ENCODE measurements at regions not wholly inside any gene's neighbourhood (a gene's known extent, or its start where the extent isn't known, plus 50 kb on each side); places are given as distances from the start of the nearest gene placed in this dataset.

DNA sequence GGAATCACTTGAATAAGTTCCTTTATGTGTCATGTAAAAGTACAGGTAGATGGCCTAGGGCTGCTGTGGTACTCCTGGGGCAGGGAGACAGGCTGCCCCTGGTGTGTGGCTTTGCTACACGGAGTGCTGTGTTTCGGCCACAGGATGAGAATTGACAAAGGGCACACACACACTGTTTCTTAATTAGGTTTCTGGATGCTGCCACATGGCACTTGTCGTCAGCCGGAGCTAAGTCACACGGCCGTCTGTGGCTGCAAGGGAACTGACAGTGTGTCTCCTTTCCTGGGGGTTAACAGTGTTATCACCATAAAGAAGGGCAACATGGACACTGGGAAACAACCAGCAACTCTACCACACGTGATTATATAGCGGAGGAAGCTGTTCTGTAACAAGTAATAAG is 55.7 kb upstream of the CREB5 start:
- POLR2A ChIA-PET (ENCODE audit: unreplicated experiment), result no interaction called here

More for the DNA sequence above, 55.7 kb upstream of the CREB5 start:
- H4K8ac ChIP-seq (ENCODE audit: low read depth in 2 of 2, low read length in 2 of 2), result 0 out of 4 replicates have a peak overlapping the region, but pooled peaks have one; percentile 3 to 25
- no peak overlapping the region for H3K56ac ChIP-seq (ENCODE audit: extremely low read depth, insufficient read depth, low read length)
- H4K91ac ChIP-seq (ENCODE audit: insufficient read depth, low read depth, low read length), result peak overlapping the region; percentile 48
- H4K5ac ChIP-seq (ENCODE audit: low read depth, low read length), result peak overlapping the region; percentile 77
- peak overlapping the region; percentile 79; the same call in 1 of the 2 replicates for H2AK5ac ChIP-seq (ENCODE audit: low read depth, low read length)
- peak overlapping the region; percentile 70; the same call in 2 of the 3 replicates for H2BK15ac ChIP-seq (ENCODE audit: low read depth, low read length)
- in situ Hi-C loops (cut with MboI; ENCODE audit: low sequenced_read_pairs), result no loop called here
- no peaks in the 10 kb centered on the region for H3K79me1 ChIP-seq (ENCODE audit: low read depth in 1 of 2, low read length in 2 of 2)
- H2BK120ac ChIP-seq (ENCODE audit: low read depth, low read length), result peak overlapping the region; percentile 5; the same call in 1 of the 2 replicates
- no TSS peak for BruUV-seq (replicated peaks)
- intact Hi-C loops (cut with micrococcal nuclease), result no loop called here
- H3K27me3 ChIP-seq (ENCODE audit: control insufficient read depth, insufficient read depth, low read length), result no peaks in the 10 kb centered on the region; the same call in 1 of the 2 replicates
- no peak overlapping the region for H3K4me3 ChIP-seq (ENCODE audit: insufficient read depth, low read depth, low read length)
- no peak overlapping the region for H3K23ac ChIP-seq (ENCODE audit: low read depth, low read length)
- CTCF ChIA-PET, result interaction anchor here (0.5 kb wide), 1 partner anchor 1646 kb away, joined by 5 read pairs; no protein-coding TSS in a partner anchor
- TF ChIP-seq POLR2A (IDR thresholded peaks at IDR 0.05; ENCODE audit: low read depth, low read length) (no peak), SMC3 (IDR thresholded peaks at IDR 0.05; ENCODE audit: low read depth, low read length) (no peak), MXI1 (IDR thresholded peaks at IDR 0.05; ENCODE audit: borderline replicate concordance, low read depth, low read length) (no peak), MAZ (IDR thresholded peaks at IDR 0.05; ENCODE audit: borderline replicate concordance, low read depth, low read length) (no peak), RAD21 (IDR thresholded peaks at IDR 0.05; ENCODE audit: low read length) (no peak), CHD1 (IDR thresholded peaks at IDR 0.05; ENCODE audit: low read depth, low read length) (no peak), CEBPB (IDR thresholded peaks at IDR 0.05; ENCODE audit: low read depth, low read length) (no peak), FOS (IDR thresholded peaks at IDR 0.05; ENCODE audit: low read depth, low read length) (no peak), MAFK (IDR thresholded peaks at IDR 0.05; ENCODE audit: low read depth, low read length) (no peak), RCOR1 (IDR thresholded peaks at IDR 0.05; ENCODE audit: insufficient replicate concordance, low read length) (no peak), NFE2L2 (IDR thresholded peaks at IDR 0.05; ENCODE audit: low read depth, low read length) (no peak), RFX5 (IDR thresholded peaks at IDR 0.05; ENCODE audit: low read depth, low read length) (no peak), BHLHE40 (IDR thresholded peaks at IDR 0.05; ENCODE audit: low read depth, low read length) (no peak)
- TF ChIP-seq, protein P1, sequence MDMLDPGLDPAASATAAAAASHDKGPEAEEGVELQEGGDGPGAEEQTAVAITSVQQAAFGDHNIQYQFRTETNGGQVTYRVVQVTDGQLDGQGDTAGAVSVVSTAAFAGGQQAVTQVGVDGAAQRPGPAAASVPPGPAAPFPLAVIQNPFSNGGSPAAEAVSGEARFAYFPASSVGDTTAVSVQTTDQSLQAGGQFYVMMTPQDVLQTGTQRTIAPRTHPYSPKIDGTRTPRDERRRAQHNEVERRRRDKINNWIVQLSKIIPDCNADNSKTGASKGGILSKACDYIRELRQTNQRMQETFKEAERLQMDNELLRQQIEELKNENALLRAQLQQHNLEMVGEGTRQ (IDR thresholded peaks at IDR 0.05; ENCODE audit: low read depth, low read length), result no peak
- TF ChIP-seq, protein P2, sequence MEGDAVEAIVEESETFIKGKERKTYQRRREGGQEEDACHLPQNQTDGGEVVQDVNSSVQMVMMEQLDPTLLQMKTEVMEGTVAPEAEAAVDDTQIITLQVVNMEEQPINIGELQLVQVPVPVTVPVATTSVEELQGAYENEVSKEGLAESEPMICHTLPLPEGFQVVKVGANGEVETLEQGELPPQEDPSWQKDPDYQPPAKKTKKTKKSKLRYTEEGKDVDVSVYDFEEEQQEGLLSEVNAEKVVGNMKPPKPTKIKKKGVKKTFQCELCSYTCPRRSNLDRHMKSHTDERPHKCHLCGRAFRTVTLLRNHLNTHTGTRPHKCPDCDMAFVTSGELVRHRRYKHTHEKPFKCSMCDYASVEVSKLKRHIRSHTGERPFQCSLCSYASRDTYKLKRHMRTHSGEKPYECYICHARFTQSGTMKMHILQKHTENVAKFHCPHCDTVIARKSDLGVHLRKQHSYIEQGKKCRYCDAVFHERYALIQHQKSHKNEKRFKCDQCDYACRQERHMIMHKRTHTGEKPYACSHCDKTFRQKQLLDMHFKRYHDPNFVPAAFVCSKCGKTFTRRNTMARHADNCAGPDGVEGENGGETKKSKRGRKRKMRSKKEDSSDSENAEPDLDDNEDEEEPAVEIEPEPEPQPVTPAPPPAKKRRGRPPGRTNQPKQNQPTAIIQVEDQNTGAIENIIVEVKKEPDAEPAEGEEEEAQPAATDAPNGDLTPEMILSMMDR (conservative IDR thresholded peaks at IDR 0.05; ENCODE audit: low read depth, low read length), result no peak
- TF ChIP-seq, protein P3, sequence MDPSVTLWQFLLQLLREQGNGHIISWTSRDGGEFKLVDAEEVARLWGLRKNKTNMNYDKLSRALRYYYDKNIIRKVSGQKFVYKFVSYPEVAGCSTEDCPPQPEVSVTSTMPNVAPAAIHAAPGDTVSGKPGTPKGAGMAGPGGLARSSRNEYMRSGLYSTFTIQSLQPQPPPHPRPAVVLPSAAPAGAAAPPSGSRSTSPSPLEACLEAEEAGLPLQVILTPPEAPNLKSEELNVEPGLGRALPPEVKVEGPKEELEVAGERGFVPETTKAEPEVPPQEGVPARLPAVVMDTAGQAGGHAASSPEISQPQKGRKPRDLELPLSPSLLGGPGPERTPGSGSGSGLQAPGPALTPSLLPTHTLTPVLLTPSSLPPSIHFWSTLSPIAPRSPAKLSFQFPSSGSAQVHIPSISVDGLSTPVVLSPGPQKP (IDR thresholded peaks at IDR 0.05; ENCODE audit: borderline replicate concordance, low read depth, low read length), result no peak
- WGBS, 2 experiments (ENCODE audit: extremely low coverage in 2 of 2, insufficient read length in 1 of 2), result no CpG with 5 or more reads among the region's 8 CpGs
- H3K4me1 ChIP-seq (ENCODE audit: control insufficient read depth, insufficient read depth, low read length), result peaks cover 9% of the 10 kb centered on the region
- H3K9me1 ChIP-seq (ENCODE audit: insufficient read depth, low read length), result peaks cover 8% of the 10 kb centered on the region
- no peak overlapping the region for H3K9ac ChIP-seq (ENCODE audit: low read depth, low read length)
- no peaks in the 10 kb centered on the region for H3K9me3 ChIP-seq (ENCODE audit: control insufficient read depth, insufficient read depth, low read length)
- H2AK9ac ChIP-seq (replicated peaks; ENCODE audit: low read depth, low read length, poor library complexity), result no peak overlapping the region
- H2AFZ ChIP-seq (replicated peaks; ENCODE audit: low read length, poor library complexity), result no peak overlapping the region
- no peak overlapping the region for H2BK5ac ChIP-seq (ENCODE audit: low read depth, low read length, poor library complexity, severe bottlenecking)
- peak overlapping the region; percentile 76 for H3K18ac ChIP-seq (ENCODE audit: low read depth, low read length)
- H3K36me3 ChIP-seq (ENCODE audit: control insufficient read depth, insufficient read depth, low read length), result no peaks in the 10 kb centered on the region
- no peak overlapping the region for H3K14ac ChIP-seq (replicated peaks; ENCODE audit: low read depth, low read length)
- no peak for DNase-seq
- peak overlapping the region; percentile 4; the same call in 1 of the 2 replicates for H3K27ac ChIP-seq (ENCODE audit: insufficient read depth, low read length)
- H4K20me1 ChIP-seq (ENCODE audit: insufficient read depth, low read length), result no peaks in the 10 kb centered on the region
- H3K4me2 ChIP-seq (ENCODE audit: low read depth, low read length), result no peak overlapping the region
- 0 out of 2 replicates have a peak overlapping the region, but pooled peaks have one; percentile 27 for H2BK20ac ChIP-seq (ENCODE audit: low read depth, low read length)
- H3K4ac ChIP-seq (ENCODE audit: low read depth, low read length), result peak overlapping the region; percentile 33
- dilution Hi-C loops (cut with HindIII; ENCODE audit: low sequenced_read_pairs, unreplicated experiment), result no loop called here
- ATAC-seq (ENCODE audit: low read depth), result no peak

All from IMR-90 (cell line).